GM18498 (cell line): ENCODE measurements at regions not wholly inside any gene's neighbourhood (a gene's known extent, or its start where the extent isn't known, plus 50 kb on each side); places are given as distances from the start of the nearest gene placed in this dataset.
"Not testable (repeated sequence)": the region's sequence is repeated elsewhere in the genome, so short reads cannot be mapped to it uniquely, and the experiment has no call there.

ENCODE experiments used
- ATAC-seq: cut with Tn5 transposase; IDR thresholded peaks from one replicate; pipeline ENCODE4 v1.9.1; 2021; ENCODE audit warnings: mild to moderate bottlenecking, moderate library complexity; ENCODE audit not compliant: unreplicated experiment

DNA sequence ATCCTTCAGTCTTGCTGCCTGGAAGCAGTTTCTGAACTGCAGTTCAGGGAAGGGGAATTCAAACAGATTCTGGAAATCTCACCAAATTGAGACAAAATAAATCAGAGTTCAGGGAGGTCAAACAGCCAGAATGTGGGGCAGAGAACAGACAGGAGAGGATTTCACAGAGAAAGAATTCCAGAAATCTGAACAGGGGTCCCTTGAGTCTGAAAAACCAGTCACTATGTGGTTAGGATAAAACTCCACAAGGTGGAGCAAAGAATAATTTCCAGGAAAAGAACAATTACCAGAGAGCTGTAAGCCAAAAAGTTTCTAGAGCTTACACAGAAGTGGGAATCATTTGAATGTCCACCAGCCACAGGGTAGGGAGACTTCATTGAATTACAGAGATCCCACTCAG lies 84.7 kb downstream of the URB2 start:
- ATAC-seq, result no peak

DNA sequence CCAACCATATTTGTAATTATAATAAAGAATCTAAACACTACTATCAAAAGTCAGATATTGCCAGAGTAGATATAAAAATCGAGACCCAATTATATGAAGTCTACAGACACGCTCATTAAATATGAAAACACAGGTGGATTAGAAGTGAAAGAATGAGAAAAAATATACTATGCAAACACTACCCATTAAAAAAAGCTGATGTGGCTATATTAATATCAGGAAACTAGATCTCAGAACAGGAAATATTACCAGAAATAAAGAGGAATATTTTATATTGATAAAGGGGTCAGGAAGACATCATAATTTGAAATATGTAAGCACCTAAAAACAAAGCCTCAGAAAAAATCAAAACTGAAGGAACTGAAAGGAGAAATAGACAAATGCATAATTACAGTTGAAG lies 88.3 kb downstream of the URB2 start:
- ATAC-seq, result no peak

- ATAC-seq, result peak; percentile 70
These were observed 89.0 kb downstream of the URB2 start for GRCh38 chr1:229714964-229715603.

DNA sequence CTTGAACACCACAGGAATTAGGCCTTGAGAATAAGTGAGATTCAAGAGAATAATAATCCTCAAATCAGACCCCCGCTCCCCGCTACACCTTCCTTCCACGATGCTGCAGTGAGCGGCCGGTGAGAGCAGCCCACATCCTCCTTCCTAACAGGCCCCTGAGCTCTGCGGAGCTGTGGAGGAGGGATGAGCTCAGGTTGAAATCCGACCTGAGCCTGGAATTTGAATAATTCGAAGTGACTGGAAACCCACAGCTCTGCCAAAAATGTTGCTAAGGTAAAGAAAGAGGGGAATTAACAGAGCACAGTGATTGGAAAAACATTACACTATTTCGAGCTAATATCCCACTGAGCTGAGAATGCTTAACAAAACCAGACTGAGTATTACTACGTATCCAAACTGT lies 90.0 kb downstream of the URB2 start:
- ATAC-seq, result no peak

- no peak for ATAC-seq
These were observed 90.7 kb downstream of the URB2 start for GRCh38 chr1:229716704-229717103.

DNA sequence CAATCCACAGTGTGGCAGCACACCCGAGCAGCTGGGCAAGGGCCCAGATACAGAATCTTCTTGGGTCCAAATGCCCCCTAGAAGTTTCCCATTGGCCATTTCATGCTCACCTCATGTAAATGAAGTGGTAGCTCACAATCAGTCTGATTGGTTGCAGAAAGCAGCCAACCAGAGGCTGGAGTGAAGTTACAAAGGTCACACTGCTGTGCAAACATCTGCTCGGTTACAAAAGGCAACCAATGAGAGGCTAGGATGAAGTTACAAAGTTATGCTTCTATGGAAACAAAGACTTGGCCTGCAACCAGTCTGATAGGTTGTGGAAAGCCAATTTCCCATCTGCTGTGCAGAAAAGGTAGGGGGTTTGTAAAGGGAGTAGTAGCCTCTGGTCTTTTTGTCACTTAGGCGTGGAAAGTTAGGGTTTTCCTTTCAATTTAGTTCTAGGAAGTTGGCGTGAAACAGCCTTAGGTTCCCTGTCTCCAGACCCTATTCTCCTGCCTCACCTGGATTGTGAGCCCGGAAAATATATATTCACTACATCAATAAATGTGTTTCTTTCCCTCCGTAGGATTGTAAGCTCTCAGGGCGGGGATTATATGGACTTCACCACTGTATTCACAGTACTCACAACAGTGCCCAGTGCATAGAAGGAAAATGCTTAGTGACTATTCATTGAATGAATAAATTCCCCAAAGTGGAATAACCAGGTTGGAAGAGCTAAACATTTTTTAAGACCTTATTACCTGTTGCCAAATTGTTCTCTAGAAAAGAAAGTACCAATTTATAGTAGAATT lies 91.9 kb downstream of the URB2 start:
- no peak for ATAC-seq

DNA sequence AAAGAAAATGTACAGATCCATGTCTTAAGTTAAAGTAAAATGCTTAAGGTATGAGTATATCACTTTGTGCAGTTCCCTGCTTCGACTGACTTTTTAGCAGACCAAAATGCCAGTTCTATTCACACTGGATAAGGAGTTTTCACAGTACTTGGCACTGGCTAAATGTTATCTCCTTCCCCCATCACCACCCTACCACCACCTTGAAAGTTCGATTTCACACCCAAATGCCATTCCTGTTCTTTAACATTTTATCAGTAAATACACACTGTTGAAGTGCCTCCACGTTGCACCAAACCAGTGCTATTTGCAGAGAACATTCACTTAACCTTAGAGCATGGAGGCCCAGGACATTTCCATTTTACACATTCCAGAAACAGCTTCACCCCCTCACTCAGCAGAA lies 100.0 kb downstream of the URB2 start:
- ATAC-seq, result no peak

- no peak for ATAC-seq
These were observed 103.9 kb downstream of the URB2 start for GRCh38 chr1:229729916-229730315.

DNA sequence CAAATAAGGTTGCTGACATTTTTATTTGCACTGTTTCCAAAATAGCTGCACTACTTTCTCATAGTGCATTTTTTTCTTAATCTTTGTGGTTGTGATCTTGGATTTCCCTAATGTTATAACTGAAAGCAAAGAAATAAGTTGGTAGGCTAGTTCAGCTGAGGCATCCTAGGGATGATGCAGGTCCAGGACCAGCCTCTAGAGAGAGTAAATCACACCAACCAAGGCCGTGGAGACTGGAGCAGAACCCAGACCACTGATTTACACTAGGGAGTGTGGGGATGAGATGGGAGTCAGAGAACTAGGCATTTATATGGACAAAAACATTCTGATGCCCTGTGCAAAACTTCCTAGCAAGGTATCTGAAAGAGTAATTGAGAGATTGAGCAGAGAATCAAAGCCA lies 104.5 kb downstream of the URB2 start:
- no peak for ATAC-seq

GRCh38 chr1:229732061-229732460 lies 106.0 kb downstream of the URB2 start:
- ATAC-seq, result no peak

GRCh38 chr1:229736376-229736775 lies 110.3 kb downstream of the URB2 start:
- no peak for ATAC-seq

- ATAC-seq, result not testable (repeated sequence)
These were observed 116.6 kb downstream of the URB2 start for GRCh38 chr1:229742614-229743013.

DNA sequence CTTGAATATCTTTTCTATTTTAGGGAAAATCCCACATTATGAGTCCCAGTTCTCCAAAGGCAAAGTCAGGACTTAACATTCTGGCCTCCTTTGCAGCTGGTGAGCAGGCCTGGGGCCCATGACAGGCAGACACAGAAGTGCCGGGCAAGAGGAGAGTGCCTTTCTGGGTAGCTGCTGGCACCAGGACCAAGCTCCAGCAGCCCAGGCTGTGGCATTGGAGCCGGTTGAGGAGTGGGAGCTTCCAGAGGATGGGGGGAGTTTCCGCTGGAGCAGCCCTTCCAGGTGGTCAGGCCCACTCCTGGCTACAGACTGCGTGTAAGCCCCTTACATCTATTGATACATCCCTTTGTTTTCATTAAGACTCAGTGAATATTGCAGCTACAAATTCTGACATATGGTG lies 123.9 kb downstream of the URB2 start:
- no peak for ATAC-seq

DNA sequence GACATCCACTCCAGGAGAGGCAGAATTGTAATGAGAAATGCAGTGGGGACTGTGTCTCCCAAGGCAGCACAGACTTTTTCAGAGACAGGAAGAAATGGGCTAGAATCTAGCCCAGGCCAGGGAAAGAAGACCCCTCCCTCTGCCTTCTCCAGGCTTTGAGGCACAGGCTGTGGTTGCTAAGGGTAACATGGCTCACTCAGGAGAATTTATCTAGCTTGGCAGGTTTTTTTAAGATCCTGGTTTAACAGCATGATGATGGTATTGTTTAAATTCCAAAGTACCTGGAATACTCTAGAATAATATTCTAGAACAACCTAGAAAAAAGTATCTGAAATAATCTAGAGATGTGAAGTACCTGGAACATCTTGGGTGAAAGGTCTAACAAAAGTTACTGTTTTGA lies 125.6 kb downstream of the URB2 start:
- ATAC-seq, result no peak

DNA sequence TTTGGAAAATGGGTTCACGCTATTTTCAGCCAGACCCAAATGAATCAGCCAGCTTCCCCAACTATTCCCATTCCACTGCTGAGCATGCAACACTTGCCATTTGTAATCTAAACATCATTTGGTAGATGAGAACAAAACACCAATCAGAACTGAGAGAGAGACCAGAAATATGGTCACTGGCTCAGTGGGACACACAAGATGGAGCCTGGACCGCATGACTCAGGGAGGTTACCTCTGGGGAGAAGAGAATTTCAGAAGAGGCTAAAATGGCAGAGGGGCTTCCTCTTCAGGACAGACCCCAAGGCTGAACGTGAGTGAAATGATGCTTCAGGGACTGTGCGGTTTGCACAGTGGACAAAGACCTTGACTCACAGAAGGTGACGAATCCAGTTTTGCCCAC lies 126.6 kb downstream of the URB2 start:
- ATAC-seq, result no peak

DNA sequence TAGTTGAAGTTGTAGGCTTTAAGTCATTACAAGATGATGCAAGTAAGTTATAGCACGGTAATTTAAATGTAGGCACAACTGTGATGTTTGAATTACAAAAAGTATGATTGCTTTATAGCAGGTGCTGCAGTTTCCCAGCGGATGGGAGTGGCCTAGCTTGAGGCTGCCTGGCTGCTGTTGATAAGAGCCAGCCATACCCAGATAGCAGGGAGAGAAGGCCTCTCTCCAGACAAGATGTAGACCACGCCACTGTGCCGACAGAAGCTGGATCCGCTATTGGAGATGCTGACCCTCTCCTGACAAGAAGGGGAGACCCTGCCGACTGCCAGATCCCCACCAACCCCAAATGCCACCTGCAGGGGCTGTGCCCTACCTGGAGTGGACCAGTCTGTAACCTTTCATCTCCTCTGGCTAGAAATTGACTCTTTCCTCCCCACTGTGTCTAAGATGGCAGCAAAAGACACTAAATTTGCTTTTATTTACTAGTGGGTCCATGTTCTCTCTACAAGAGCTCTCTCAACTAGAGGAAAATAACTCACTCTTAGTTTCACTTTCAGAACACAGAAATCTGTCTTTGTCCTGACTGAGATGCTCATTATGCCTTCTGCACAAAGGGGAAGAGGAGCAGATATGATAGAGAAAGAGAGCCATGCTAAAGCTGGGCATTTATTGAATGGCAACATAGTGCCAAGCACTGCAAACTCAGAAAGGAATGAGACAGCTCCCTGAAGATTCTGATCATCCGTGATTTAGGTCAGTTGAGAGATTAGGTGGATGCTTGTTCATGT lies 127.9 kb downstream of the URB2 start:
- no peak for ATAC-seq

DNA sequence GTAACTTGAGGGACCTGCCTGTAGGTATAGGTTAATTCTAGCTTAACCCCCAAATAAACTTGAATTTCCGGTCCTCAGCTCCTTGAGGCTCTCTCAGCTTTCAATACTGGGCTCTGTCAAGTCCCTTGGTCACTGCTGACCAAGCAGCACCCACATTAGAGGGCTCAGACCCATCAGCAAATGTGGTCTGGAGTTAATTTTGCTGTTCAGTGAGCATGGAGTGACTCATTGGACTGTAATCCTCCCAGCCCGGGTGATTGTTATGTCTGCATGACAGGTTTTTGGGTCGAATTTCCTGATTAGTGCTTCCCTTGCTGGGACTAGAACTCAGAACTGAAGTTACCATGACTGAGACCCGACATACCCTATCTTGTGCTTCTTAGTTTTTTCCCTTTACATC lies 130.6 kb downstream of the URB2 start:
- ATAC-seq, result no peak

DNA sequence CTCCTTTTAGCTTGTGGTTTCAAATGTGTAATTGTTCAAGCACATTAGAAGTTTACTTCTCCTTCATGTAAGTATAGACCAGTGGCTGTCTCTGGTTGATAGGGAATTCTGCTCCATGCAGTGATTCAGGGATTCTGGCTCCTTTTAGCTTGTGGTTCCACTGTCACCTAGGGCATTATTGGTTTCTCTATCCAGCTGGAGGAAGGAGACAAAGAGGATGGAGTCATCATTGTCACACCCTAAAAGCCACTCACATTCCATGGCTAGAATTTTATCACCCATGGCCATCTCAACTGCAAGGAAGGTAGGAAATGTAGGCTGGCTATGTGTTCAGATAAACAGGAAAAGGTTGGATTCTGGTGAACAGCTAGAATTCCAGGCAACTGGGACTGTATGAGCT lies 131.2 kb downstream of the URB2 start:
- no peak for ATAC-seq

GRCh38 chr1:229758101-229759036 lies 132.3 kb downstream of the URB2 start:
- no peak for ATAC-seq

DNA sequence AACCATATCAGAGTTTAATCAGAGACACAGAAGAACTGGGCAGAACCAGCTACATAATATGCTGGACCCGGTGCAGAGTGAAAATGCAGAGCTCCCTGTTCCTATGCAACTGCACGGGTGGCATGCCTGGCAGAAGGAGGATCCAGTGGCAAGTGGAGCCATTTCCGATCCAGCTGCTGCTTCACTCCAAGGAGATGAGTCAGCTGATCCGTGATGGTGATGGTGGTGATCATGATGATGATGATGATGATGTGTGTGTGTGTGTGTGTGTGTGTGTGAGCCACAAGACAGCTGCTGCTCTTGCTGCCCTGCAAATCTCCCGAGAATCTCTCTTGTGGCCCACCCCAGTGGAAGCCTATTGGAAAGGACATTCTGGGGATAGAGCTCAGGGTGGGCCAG lies 133.0 kb downstream of the URB2 start:
- ATAC-seq, result no peak

DNA sequence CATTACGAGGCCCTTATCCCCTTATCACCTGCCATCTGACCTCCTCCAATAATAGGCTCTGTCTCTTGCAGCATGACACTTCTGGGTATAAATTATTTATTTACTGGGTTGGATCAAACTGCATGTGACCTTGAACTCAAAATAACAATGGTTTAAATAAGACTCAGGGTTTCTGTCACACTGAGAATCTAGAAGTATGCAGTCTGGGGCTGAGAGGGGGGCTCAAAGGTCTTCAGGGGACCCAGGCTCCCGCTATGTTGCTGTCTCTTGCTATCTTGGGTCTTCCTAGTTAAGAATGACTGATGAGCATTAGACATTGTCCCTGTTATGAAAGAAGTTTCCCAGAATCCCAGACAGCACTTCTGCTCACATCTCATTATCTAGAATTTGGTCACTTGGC lies 133.5 kb downstream of the URB2 start:
- no peak for ATAC-seq
